ENCODE measurements at regions not wholly inside any gene's neighbourhood (a gene's known extent, or its start where the extent isn't known, plus 50 kb on each side); places are given as distances from the start of the nearest gene placed in this dataset.
"Not testable (repeated sequence)": the region's sequence is repeated elsewhere in the genome, so short reads cannot be mapped to it uniquely, and the experiment has no call there.

DNA sequence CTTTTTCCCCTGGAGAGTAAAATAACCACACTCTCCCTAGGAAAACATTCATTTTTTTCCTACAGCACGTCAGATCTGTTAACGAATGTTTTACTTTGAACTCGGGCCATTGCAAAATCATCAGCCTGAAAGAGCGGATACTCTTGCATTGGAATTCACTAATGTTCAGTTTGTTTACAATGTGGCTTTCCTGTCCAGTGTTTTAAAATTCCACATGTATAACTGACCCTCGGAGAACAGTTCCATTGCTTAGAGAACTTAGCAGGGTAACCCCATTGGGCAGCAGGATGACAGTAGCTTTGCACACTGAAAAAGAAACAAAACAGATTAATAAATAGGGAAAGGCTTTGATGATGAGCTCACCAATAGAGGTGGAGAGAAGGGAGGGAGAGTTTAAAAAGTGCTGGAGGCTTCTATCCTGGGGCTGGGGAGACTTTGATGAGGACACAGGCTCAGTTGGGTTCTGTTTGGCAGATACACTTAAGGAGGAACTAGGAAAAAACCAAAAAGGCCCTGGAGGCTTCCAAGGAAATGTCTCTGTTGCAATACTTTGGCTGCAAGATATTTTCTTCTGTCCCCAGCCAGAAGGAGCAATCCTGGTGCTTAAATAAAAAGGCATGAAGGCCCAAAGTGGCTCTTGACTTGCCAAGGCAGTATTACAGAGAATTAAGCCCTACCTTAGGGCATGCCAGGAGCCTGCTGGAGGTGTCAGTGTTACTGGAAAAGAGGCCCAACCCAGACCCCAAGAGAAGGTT lies 143.1 kb downstream of the ARSF start:
- peak; percentile 0 for DNase-seq (ENCODE audit: low spot score)

DNA sequence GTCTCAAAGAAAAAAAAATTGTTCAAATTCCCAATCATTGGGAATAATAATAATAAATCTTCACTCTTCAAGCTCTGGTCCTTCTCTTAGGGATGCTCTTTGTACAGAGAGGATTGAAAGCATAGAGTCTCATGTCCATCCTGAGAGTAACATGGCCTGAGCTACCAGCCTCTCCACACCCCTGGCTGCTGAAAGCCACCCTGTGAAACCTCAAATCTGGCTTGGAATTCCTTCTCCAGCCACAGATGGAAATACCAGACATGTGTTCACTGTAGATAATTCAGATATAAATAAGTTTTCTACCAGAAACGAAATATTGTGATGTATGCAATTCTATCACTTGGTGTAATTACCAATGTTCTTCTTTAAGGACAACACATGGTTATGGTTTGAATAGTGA lies 140.6 kb downstream of the ARSF start:
- no peak for DNase-seq (ENCODE audit: low spot score)

DNA sequence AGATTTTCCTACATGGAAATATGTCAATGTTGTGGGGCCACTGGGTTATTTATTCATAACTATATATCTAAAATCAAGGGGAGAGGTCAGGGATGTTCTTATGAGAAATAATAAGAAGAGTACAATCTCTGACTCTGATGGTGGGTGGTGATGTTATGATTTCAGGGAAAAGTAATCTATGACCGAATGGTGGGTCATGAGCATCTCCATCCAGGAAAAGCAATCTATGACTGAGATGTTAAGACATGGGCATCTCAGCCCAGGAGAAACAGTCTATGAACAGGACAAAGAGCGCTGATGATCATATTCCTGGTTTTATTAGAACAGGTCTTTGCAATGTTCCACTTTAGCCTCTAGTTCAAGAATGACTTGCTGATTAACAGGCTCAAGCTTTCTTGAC lies 137.1 kb downstream of the ARSF start:
- no peak for DNase-seq (ENCODE audit: low spot score)

DNA sequence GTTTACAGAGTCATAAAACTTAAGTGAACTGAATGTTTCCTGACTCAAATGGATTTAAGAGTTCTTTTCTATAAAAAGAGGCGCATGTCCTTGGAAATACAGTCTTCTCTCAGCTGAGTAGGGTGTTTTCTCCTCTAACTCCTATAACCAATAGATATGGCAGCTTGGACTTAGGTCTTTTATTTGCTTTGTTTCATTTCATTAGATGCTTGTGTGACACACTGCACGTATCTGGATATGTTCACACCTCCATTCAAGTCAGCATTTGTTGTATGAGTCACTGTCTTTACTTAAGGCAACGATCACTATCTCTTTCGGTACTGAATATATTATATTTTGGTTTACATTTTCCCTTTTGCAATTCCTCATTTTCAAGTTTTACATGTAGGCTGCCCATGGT lies 136.6 kb downstream of the ARSF start:
- no peak for DNase-seq (ENCODE audit: low spot score)

DNA sequence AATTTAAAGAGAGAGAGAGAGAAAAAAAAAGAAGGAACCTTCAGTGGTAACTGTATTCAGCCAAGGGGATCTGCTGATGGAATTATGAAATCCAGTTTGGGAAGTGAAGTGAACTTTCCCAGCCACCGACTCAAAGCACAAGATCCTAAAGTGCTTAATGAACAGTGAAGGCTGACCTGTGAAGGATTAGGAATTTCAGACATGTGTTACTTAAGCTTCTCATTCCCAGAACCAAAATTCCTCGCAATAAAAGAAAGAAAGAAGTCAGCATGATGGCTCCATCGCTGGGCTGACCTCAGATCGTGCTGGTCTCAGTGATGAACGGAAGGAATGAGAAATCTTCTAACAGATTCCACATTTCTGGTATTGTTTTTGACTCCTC lies 135.2 kb downstream of the ARSF start:
- DNase-seq (ENCODE audit: low spot score) = no peak

DNA sequence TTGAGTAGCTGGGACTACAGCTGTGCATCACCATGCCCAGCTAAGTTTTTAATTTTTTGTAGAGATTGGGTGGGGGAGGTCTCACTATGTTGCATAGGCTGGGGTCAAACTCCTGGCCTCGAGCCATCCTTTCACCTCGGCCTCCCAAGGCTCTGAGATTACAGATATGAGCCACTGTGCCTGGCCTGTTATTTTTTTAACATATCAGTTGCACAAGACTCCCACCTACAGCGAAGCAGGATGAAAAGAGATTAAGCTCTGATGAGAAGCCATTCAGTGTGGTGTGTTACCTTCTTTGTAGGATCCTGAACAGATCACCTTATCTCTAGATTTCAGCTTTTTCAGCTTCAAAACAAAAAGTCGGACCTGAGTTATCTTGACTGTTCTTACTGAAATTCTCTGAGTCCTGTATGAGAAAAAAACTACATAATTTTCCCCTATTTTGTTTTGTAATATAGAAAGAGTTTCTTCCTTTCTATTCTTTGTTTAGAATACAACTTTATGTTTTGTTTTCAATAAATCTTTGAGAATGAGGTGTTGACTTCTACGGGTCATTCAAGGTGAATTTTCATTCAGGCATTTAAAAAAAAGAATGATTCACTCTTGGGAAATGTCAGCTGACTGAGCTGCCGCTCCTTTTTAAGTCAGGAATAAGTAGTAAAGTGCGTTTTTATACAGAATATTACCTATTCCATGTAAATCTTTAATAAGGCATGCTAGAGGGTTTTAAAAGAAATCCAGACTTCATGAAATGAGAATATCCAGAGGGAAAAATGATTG lies 134.6 kb downstream of the ARSF start:
- DNase-seq (ENCODE audit: low spot score) = no peak

DNA sequence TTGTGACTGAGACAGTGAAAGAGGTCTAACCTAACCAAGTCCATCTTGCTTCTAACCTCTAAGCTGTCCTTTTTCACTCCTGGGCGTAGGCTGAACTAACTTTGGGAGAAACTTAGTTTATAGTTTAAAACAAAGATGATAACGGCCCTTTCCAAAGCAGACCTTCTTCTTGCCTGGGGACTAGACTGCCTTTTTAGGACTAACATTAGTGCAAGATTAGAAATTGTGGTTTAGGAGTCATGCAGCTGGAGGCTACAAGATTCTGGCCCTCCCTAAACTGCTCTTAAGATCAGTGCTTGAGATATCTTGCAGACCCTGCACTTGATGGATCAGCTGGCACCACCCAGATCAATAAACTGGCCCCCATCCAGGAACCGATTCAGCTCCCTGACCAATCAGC lies 130.9 kb downstream of the ARSF start:
- not testable (repeated sequence) for DNase-seq (ENCODE audit: low spot score)

DNA sequence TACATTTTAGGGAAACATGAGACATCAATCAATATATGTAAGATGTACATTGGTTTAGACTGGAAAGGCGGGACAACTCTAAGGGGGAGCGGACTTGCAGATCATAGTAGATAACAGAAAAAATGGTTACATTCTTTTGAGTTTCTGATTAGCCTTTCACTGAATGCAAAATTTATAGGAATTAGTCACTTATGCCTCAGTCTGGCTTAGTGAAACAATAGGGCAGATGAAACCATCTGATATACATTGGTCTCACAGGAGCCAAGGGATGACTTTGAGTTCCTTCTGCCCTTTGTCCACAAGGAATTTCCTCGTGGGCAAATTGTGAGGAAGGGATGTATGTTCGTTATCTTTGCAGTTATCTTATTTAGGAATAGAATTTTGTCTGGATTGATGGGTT lies 128.2 kb downstream of the ARSF start:
- no peak for DNase-seq (ENCODE audit: low spot score)

DNA sequence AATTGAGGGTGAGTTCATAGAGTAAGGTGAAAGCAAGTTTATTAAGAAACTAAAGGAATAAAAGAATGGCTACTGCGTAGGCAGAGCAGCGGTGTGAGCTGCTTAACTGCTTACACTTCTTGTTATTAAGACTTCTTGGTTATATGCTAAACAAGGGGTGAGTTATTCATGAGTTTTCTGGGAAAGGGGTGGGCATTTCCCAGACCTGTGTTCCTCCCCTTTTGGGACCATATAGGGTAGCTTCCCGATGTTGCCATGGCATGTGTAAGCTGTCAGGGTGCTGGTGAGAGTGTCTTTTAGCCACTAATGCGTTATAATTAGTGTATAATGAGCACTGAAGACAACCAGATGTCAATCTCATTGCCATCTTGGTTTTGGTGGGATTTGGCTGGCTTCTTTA lies 126.5 kb downstream of the ARSF start:
- no peak for DNase-seq (ENCODE audit: low spot score)

DNA sequence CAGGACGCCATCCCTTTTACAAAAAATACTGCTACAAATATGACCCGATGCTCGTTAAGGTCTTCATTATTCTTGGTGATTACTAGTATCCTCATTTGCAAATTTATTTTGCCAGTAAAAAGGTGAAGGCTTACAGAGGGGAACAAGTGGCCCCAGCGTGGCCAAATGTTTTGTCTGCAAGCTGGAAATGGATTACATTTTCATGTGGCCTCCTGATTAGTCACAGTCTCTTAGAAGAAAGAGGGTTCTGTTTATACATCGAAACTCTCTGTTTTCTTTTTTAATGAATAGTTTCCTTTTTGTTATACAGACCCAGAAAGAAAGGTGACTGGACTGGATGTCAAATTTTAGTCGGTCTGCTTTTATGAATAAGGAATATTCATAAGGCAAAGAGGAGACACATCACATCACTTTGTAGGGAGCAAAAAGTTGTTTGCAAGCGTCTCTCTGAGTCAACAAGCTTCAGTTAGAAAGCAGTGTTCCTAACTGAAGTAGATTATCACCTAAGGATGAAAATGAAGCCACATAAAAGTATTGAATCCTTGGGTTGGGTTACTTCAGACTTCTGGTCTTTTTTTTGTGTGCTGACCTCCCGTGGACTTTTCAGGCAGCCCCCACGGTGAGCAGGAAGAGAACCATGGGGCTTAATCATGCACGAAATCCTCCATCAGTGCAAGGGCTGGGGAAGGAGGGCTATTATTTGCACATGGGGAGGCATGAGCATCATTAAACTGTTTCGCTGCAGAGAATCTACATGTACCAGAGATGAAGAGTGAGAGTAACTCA lies 125.6 kb downstream of the ARSF start:
- no peak for DNase-seq (ENCODE audit: low spot score)

DNA sequence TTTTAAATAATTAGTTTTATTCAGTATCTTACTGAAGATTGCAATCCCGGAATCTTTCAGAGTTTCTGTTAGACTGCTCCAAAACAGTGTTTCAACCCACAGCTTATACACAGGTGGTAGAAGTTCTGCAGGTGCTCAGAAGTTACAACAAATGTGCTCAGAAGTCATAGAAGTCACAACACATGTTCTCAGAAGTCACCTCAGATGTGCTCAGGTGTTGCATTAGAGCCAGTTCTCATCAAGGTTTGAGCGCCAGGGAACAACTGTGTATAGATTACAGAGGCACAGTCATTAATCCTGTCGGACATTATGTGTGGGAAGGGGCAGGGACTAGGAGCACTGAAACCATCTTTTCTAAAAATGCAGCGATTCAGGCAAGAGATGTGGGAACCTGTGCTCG lies 124.5 kb downstream of the ARSF start:
- no peak for DNase-seq (ENCODE audit: low spot score)
